NT2/D1 (cell line): ENCODE measurements at regions not wholly inside any gene's neighbourhood (a gene's known extent, or its start where the extent isn't known, plus 50 kb on each side); places are given as distances from the start of the nearest gene placed in this dataset.

Source experiments
- DNase-seq: peaks from one replicate; pipeline ENCODE4 v3.0.0-alpha.2; 2011; ENCODE audit warnings: low read depth, low spot score
- H3K27me3 ChIP-seq: 2 replicates; pipeline ENCODE4 v1.6.0; 2011; ENCODE audit warnings: mild to moderate bottlenecking; ENCODE audit not compliant: insufficient read length, insufficient read depth
- H3K36me3 ChIP-seq: 2 replicates; pipeline ENCODE4 v1.6.1; 2011; ENCODE audit warnings: mild to moderate bottlenecking, low read length, mixed read lengths; ENCODE audit not compliant: insufficient read depth, insufficient read length
- H3K4me1 ChIP-seq: 2 replicates; pipeline ENCODE4 v1.5.1; 2011; ENCODE audit not compliant: insufficient read depth, insufficient read length
- H3K4me3 ChIP-seq: 2 replicates; pipeline ENCODE4 v1.5.1; 2011; ENCODE audit warnings: low read depth; ENCODE audit not compliant: insufficient read length
- H3K9ac ChIP-seq: 2 replicates; pipeline ENCODE4 v1.6.0; 2011; ENCODE audit warnings: low read depth; ENCODE audit not compliant: insufficient read length
- H3K9me3 ChIP-seq: 2 replicates; pipeline ENCODE4 v1.5.1; 2011; ENCODE audit warnings: mild to moderate bottlenecking, low read length; ENCODE audit not compliant: insufficient read depth
- SUZ12 ChIP-seq: IDR thresholded peaks from 2 replicates; pipeline ENCODE4 v1.6.1; 2011; ENCODE audit not compliant: insufficient read length, insufficient read depth; ENCODE audit errors: extremely low read depth
- YY1 ChIP-seq: IDR thresholded peaks from 2 replicates; pipeline ENCODE4 v1.6.1; 2011; ENCODE audit not compliant: insufficient read length, insufficient read depth
- ZNF274 ChIP-seq: IDR thresholded peaks from 2 replicates; pipeline ENCODE4 v1.6.1; 2011; ENCODE audit warnings: mild to moderate bottlenecking, low read depth, low read length

DNA sequence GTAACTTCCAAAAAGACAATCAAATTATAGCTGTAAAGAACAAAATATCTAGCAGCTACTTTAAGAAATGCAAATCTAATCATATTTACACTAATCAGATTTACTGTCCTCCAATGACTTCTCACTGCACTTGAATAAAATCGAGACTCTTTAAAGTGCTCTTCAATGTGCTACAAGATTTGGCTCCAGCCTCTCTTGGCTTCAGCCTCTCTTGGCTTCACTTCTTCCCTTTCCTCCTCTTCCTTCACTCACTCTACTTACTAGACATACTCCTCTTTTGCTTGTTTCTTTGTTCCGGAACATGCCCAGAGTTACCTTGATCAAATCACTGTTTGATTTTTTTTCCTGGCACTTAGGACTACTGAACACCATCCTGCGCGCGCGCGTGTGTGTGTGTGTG is 495.4 kb downstream of the LMO7 start:
- Histone ChIP-seq H3K4me1 (no peaks in the 10 kb centered on the region), H3K27me3 (no peaks in the 10 kb centered on the region), H3K9me3 (no peaks in the 10 kb centered on the region), H3K4me3 (no peak overlapping the region), H3K9ac (no peak overlapping the region), H3K36me3 (no peaks in the 10 kb centered on the region)
- TF ChIP-seq ZNF274 = no peak
- TF ChIP-seq SUZ12 = no peak
- TF ChIP-seq YY1 = no peak
- DNase-seq = no peak

- H3K36me3 ChIP-seq = no peaks in the 10 kb centered on the region
Observed at GRCh38 chr13:76129305-76130000, 493.3 kb downstream of the LMO7 start.

DNA sequence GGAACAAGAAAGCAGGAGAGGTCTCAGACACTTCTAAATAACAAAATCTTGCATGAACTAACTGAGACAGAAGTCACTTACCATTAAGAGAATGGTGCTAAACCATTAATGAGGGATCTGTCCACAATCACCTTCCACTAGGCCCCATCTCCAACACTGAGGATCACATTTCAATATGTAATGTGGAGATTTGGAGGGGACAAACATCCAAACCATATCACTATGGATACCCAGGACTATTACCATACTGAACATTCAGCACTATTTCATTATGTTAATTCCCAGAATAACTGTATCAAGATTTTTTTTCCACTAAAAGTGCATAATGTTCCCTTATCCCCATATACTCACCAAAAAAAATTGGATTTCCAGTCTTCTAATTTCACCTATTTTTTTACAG is 491.8 kb downstream of the LMO7 start:
- Histone ChIP-seq H3K4me3 (no peak overlapping the region), H3K9ac (no peak overlapping the region), H3K4me1 (no peaks in the 10 kb centered on the region), H3K9me3 (no peaks in the 10 kb centered on the region), H3K36me3 (no peaks in the 10 kb centered on the region), H3K27me3 (no peaks in the 10 kb centered on the region)
- TF ChIP-seq ZNF274 (no peak), SUZ12 (no peak), YY1 (no peak)
- DNase-seq = no peak

More at GRCh38 chr13:76129305-76130000, 493.3 kb downstream of the LMO7 start:
- H3K27me3 ChIP-seq = no peaks in the 10 kb centered on the region
- no peaks in the 10 kb centered on the region for H3K9me3 ChIP-seq
- no peak for DNase-seq
- H3K4me3 ChIP-seq = no peak overlapping the region
- H3K4me1 ChIP-seq = no peaks in the 10 kb centered on the region
- H3K9ac ChIP-seq = no peak overlapping the region
- TF ChIP-seq YY1 (no peak), SUZ12 (no peak), ZNF274 (no peak)

- Histone ChIP-seq H3K4me3 (no peak overlapping the region), H3K36me3 (no peaks in the 10 kb centered on the region), H3K9me3 (no peaks in the 10 kb centered on the region), H3K9ac (no peak overlapping the region), H3K27me3 (no peaks in the 10 kb centered on the region), H3K4me1 (no peaks in the 10 kb centered on the region)
- no peak for DNase-seq
- TF ChIP-seq ZNF274 = no peak
- no peak for TF ChIP-seq SUZ12
- no peak for TF ChIP-seq YY1
Observed at GRCh38 chr13:76123548-76123947, 487.4 kb downstream of the LMO7 start.

GRCh38 chr13:76116751-76117360 is 480.7 kb downstream of the LMO7 start:
- no peaks in the 10 kb centered on the region for H3K4me1 ChIP-seq
- H3K4me3 ChIP-seq = no peak overlapping the region
- no peak overlapping the region for H3K9ac ChIP-seq
- no peaks in the 10 kb centered on the region for H3K27me3 ChIP-seq
- H3K9me3 ChIP-seq = no peaks in the 10 kb centered on the region
- no peak for TF ChIP-seq ZNF274
- TF ChIP-seq SUZ12 = no peak
- TF ChIP-seq YY1 = no peak
- no peaks in the 10 kb centered on the region for H3K36me3 ChIP-seq
- DNase-seq = no peak

DNA sequence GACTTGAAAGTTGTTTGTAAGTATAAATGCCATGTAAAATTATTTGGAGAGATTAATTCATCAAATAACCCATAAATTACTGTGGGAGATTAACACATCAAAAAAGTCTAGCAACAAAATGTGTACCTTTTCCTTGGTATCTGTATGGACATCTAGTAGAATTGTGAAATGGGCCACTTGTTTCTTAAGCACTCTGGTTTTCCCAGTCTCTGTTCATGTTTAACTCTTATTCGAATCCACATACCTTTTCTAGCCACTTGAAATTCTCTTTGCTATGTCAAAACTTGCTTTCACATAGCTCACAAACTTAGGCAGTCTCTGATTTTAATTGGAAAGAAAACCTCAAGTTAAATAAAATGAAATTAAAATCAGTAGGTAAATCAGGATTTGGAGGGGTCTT is 470.6 kb downstream of the LMO7 start:
- Histone ChIP-seq H3K4me3 (no peak overlapping the region), H3K9me3 (no peaks in the 10 kb centered on the region), H3K9ac (no peak overlapping the region), H3K27me3 (no peaks in the 10 kb centered on the region), H3K4me1 (no peaks in the 10 kb centered on the region), H3K36me3 (no peaks in the 10 kb centered on the region)
- DNase-seq = no peak
- TF ChIP-seq YY1 (no peak), ZNF274 (no peak)

- H3K4me1 ChIP-seq = no peaks in the 10 kb centered on the region
- H3K9me3 ChIP-seq = no peaks in the 10 kb centered on the region
- no peak overlapping the region for H3K9ac ChIP-seq
- no peak for DNase-seq
- no peaks in the 10 kb centered on the region for H3K27me3 ChIP-seq
- no peak overlapping the region for H3K4me3 ChIP-seq
- TF ChIP-seq SUZ12 (no peak), YY1 (no peak), ZNF274 (no peak)
- no peaks in the 10 kb centered on the region for H3K36me3 ChIP-seq
Observed at GRCh38 chr13:76094645-76095044, 458.5 kb downstream of the LMO7 start.
